Astrocyte (in vitro differentiated cells and primary cell): ENCODE measurements at regions not wholly inside any gene's neighbourhood (a gene's known extent, or its start where the extent isn't known, plus 50 kb on each side); places are given as distances from the start of the nearest gene placed in this dataset.

Experiments
- CTCF ChIP-seq: IDR thresholded peaks from 2 replicates; pipeline ENCODE4 v1.5.1; 2011; ENCODE audit warnings: low read depth, mild to moderate bottlenecking, inconsistent platforms, low read length, moderate library complexity; ENCODE audit not compliant: insufficient read depth
- EZH2 ChIP-seq: IDR thresholded peaks from 2 replicates; pipeline ENCODE4 v1.6.1; 2012; ENCODE audit warnings: mild to moderate bottlenecking, low read length, inconsistent platforms; ENCODE audit not compliant: insufficient read depth

DNA sequence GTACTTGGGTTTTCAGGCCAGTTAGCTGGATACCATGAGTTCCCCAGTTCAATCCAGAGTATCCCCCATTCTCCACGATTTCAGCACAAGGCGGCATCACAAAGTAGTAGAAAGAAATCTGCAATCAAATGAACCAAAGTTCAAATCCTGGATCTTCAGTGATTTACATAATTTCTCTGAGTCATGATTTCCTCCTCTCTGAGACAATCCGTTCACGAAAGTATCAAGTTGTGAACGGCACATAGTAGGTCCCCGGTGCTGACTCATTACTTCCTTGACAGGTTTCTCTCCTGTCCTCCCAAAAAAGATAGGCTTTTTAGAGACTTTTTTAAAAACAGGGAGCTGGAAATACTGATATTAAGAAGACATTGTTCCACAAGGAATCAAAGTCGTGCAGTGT, 69.1 kb upstream of the AKIP1 start:
- TF ChIP-seq CTCF (no peak), EZH2 (no peak)
